ENCODE measurements at regions not wholly inside any gene's neighbourhood (a gene's known extent, or its start where the extent isn't known, plus 50 kb on each side); places are given as distances from the start of the nearest gene placed in this dataset.

DNA sequence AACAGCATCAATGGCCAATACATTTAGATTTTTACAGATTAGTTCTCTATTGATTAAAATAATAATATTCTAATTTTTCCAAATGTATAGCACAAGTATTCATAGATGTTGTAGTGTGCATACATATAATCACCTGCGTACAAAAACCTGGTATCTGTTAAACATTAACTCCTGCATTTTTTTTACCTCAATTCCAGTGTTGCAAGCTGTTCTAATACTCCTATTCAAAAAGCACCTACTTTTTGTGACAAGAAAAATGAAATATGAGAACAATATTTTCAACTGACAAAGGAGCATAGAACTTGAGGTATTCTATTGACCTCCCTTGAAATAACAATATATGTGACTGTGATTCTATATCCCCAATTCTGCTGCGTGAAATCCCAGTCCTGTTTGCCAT lies 422.9 kb upstream of the PCDH20 start:
- H3K36me3 ChIP-seq, result no peaks in the 10 kb centered on the region
- H3K27ac ChIP-seq, result no peak overlapping the region
- H3K9me3 ChIP-seq, result no peaks in the 10 kb centered on the region
- TF ChIP-seq POLR2A (IDR thresholded peaks at IDR 0.05), result no peak
- TF ChIP-seq, protein P1, sequence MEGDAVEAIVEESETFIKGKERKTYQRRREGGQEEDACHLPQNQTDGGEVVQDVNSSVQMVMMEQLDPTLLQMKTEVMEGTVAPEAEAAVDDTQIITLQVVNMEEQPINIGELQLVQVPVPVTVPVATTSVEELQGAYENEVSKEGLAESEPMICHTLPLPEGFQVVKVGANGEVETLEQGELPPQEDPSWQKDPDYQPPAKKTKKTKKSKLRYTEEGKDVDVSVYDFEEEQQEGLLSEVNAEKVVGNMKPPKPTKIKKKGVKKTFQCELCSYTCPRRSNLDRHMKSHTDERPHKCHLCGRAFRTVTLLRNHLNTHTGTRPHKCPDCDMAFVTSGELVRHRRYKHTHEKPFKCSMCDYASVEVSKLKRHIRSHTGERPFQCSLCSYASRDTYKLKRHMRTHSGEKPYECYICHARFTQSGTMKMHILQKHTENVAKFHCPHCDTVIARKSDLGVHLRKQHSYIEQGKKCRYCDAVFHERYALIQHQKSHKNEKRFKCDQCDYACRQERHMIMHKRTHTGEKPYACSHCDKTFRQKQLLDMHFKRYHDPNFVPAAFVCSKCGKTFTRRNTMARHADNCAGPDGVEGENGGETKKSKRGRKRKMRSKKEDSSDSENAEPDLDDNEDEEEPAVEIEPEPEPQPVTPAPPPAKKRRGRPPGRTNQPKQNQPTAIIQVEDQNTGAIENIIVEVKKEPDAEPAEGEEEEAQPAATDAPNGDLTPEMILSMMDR (IDR thresholded peaks at IDR 0.05), result no peak
- H3K4me1 ChIP-seq, result no peaks in the 10 kb centered on the region
- no peaks in the 10 kb centered on the region for H3K27me3 ChIP-seq
- H3K4me3 ChIP-seq (replicated peaks in 1 of 3), result no peak overlapping the region
- no peak for DNase-seq
- 87 to 91% methylated on average over 2 of the region's 2 CpGs for WGBS, 2 donors
- intact Hi-C loops (cut with DNase I), result no loop called here

- DNase-seq, result no peak
- no peak overlapping the region for H3K27ac ChIP-seq
- no peaks in the 10 kb centered on the region for H3K9me3 ChIP-seq
- TF ChIP-seq, protein P1 (IDR thresholded peaks at IDR 0.05), result no peak
- TF ChIP-seq POLR2A (IDR thresholded peaks at IDR 0.05), result no peak
- WGBS, 2 donors, result 92 to 93% methylated on average over 3 of the region's 3 CpGs
- no peaks in the 10 kb centered on the region for H3K36me3 ChIP-seq
- intact Hi-C loops (cut with DNase I), result no loop called here
- H3K4me1 ChIP-seq, result no peaks in the 10 kb centered on the region
- no peak overlapping the region for H3K4me3 ChIP-seq (replicated peaks in 1 of 3)
- H3K27me3 ChIP-seq, result no peaks in the 10 kb centered on the region
Measured at GRCh38 chr13:61833228-61833627, 417.6 kb upstream of the PCDH20 start.

DNA sequence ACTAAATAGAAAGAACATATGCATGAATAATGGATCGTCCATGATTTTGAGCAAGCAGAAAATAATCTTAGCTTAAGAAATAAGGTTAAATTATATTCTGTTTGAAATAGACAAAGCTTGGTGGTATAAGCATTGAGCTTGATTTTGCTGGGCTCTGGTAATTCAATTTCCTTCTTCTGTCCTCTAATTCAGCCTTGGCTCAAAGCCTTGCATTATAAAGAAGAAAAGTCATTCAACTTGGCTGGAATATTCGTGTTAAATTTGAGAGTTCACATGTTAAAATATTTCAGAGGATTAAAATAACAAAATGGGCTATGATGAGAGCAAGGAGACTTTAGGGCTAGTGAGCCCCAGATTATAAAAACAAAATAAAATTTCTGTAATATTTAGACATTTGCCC lies 415.4 kb upstream of the PCDH20 start:
- Histone ChIP-seq H3K4me3 (replicated peaks in 1 of 3) (no peak overlapping the region), H3K27me3 (no peaks in the 10 kb centered on the region), H3K9me3 (no peaks in the 10 kb centered on the region), H3K36me3 (no peaks in the 10 kb centered on the region), H3K4me1 (no peaks in the 10 kb centered on the region), H3K27ac (no peak overlapping the region)
- WGBS, 2 donors, result 59 to 61% methylated on average over 2 of the region's 2 CpGs
- TF ChIP-seq POLR2A (IDR thresholded peaks at IDR 0.05), result no peak
- TF ChIP-seq, protein P1 (IDR thresholded peaks at IDR 0.05), result no peak
- intact Hi-C loops (cut with DNase I), result no loop called here
- no peak for DNase-seq

DNA sequence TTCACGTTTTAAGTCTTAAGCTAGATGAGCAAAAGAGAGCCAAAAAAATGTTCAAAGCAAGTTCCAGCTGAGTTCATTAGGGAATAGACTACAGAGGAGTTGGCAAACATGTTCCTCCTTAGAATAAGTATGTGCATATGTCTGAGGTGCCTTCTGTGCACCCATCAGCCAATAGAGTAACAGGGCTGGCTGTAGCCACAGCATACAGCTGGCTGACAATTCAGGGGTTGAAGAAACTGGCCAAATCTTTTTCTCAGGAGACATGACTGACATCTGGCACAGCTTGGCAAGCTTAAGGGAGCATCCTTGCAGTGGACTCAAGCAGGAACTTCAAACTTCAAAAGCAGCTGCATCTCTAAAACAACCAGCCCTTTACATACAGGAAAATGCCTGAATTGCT lies 414.8 kb upstream of the PCDH20 start:
- Histone ChIP-seq H3K4me3 (replicated peaks in 1 of 3) (no peak overlapping the region), H3K27ac (no peak overlapping the region), H3K36me3 (no peaks in the 10 kb centered on the region), H3K4me1 (no peaks in the 10 kb centered on the region), H3K9me3 (no peaks in the 10 kb centered on the region), H3K27me3 (no peaks in the 10 kb centered on the region)
- no peak for DNase-seq
- no peak for TF ChIP-seq POLR2A (IDR thresholded peaks at IDR 0.05)
- TF ChIP-seq, protein P1 (IDR thresholded peaks at IDR 0.05), result no peak
- WGBS, 2 donors, result 49 to 52% methylated on average over 1 of the region's 1 CpG
- intact Hi-C loops (cut with DNase I), result no loop called here

GRCh38 chr13:61824168-61824567 lies 408.5 kb upstream of the PCDH20 start:
- intact Hi-C loops (cut with DNase I), result no loop called here
- no peak overlapping the region for H3K27ac ChIP-seq

More at GRCh38 chr13:61824168-61824567, 408.5 kb upstream of the PCDH20 start:
- Histone ChIP-seq H3K9me3 (no peaks in the 10 kb centered on the region), H3K36me3 (no peaks in the 10 kb centered on the region), H3K27me3 (no peaks in the 10 kb centered on the region), H3K4me1 (no peaks in the 10 kb centered on the region), H3K4me3 (replicated peaks in 1 of 3) (no peak overlapping the region)
- 85 to 93% methylated on average over 1 of the region's 1 CpG for WGBS, 2 donors
- DNase-seq, result no peak
- TF ChIP-seq POLR2A (IDR thresholded peaks at IDR 0.05), result no peak
- TF ChIP-seq, protein P1 (IDR thresholded peaks at IDR 0.05), result no peak
